ENCODE measurements at regions not wholly inside any gene's neighbourhood (a gene's known extent, or its start where the extent isn't known, plus 50 kb on each side); places are given as distances from the start of the nearest gene placed in this dataset.
A peak's percentile ranks its signal among the peaks of the same experiment; 100 is the strongest.

DNA sequence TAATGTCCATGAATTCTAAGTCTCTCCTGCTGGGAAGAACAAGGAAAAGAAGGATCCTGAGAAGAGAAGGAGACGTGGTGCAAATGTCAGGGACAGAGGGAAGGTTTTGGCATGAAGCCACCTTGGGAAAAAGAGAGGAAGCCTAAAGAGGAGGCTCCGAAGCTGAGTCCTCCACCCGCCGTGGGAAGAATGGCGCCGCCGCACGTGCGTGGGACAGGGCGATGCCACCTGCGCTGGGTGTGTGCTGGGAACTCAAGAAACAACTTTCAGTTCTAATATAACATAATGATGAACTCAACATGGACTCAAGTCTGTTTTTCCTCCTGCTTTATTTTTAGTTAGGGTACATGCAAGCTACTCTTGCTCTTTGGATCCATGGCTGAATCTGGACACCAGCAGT lies 362.3 kb upstream of the RUNX1 start:
- ATAC-seq (no peak), DNase-seq (no peak)
- no peaks in the 10 kb centered on the region for H3K27me3 ChIP-seq
- H3K9me3 ChIP-seq: no peaks in the 10 kb centered on the region
- H3K4me3 ChIP-seq: no peak overlapping the region
- TF ChIP-seq, protein P1, sequence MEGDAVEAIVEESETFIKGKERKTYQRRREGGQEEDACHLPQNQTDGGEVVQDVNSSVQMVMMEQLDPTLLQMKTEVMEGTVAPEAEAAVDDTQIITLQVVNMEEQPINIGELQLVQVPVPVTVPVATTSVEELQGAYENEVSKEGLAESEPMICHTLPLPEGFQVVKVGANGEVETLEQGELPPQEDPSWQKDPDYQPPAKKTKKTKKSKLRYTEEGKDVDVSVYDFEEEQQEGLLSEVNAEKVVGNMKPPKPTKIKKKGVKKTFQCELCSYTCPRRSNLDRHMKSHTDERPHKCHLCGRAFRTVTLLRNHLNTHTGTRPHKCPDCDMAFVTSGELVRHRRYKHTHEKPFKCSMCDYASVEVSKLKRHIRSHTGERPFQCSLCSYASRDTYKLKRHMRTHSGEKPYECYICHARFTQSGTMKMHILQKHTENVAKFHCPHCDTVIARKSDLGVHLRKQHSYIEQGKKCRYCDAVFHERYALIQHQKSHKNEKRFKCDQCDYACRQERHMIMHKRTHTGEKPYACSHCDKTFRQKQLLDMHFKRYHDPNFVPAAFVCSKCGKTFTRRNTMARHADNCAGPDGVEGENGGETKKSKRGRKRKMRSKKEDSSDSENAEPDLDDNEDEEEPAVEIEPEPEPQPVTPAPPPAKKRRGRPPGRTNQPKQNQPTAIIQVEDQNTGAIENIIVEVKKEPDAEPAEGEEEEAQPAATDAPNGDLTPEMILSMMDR (IDR thresholded peaks at IDR 0.05): no peak
- H3K27ac ChIP-seq: no peak overlapping the region
- intact Hi-C loops (cut with DNase I): no loop called here
- no peaks in the 10 kb centered on the region for H3K36me3 ChIP-seq
- no peaks in the 10 kb centered on the region for H3K4me1 ChIP-seq

DNA sequence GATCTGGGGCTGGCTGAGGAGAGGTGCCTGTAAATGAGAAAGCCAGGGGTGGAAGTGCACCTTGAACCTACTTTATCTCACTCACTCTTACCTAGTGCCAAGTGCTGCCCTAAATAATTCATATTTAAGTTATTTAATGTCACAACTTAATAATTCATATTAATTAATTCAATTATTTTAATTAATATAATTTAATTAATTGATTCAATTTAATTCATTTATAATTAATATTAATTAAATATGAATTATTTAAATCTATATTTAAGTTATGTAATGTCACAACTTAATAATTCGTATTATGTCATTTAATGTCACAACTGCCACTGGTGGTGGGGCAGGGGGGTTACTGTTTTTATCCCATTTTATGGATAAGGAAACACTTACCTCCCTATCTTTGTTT lies 361.6 kb upstream of the RUNX1 start:
- intact Hi-C loops (cut with DNase I): no loop called here
- TF ChIP-seq, protein P1 (IDR thresholded peaks at IDR 0.05): no peak

DNA sequence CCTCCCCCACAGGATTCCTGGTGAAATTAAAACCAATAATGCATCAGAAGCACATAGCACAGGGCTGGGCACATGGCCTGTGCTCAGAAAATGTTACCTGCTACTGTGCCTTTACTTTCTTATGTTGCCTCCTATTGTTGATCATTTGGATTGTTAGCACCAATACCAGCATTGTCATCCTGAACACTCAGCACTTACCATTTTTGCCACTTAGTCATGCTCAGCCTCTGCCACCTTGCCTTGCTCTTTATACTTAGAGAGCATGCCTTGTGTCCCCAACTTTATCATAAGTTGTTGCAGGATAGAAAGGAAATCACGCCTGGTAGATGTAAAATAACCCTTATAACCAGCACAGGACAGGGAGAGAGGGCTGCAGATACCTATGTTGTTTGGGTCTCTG lies 361.0 kb upstream of the RUNX1 start:
- H3K27me3 ChIP-seq: no peaks in the 10 kb centered on the region
- no peaks in the 10 kb centered on the region for H3K4me1 ChIP-seq
- ATAC-seq: no peak
- H3K4me3 ChIP-seq: no peak overlapping the region
- TF ChIP-seq, protein P1 (IDR thresholded peaks at IDR 0.05): no peak
- no peak for DNase-seq
- H3K27ac ChIP-seq: no peak overlapping the region
- intact Hi-C loops (cut with DNase I): no loop called here
- H3K9me3 ChIP-seq: no peaks in the 10 kb centered on the region
- H3K36me3 ChIP-seq: no peaks in the 10 kb centered on the region

More for the DNA sequence above, 361.6 kb upstream of the RUNX1 start:
- Histone ChIP-seq H3K9me3 (no peaks in the 10 kb centered on the region), H3K36me3 (no peaks in the 10 kb centered on the region), H3K4me1 (no peaks in the 10 kb centered on the region), H3K27ac (no peak overlapping the region), H3K27me3 (no peaks in the 10 kb centered on the region), H3K4me3 (no peak overlapping the region)
- DNase-seq (no peak), ATAC-seq (no peak)

DNA sequence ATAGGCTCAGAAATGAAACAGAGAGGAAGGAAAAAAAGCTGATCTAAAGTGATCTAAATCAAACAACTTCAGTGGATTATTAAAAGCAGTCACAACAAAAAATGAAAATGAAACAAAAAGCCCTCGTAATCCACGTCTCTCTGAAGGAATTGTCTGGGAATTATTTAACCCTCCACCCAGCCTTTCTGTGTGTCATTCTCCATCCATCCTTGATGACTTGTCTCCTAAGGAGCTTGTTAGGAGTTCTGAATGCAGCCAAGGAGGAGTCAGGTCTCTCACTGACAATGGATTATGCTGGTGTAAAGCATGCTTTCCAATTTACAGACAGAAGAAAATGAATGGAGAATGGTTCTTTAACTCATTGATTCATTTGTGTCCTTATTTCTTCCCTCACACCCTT lies 359.3 kb upstream of the RUNX1 start:
- no peak for DNase-seq
- peak overlapping the region; percentile 6 for H3K27ac ChIP-seq
- H3K27me3 ChIP-seq: no peaks in the 10 kb centered on the region
- H3K4me1 ChIP-seq: no peaks in the 10 kb centered on the region
- H3K9me3 ChIP-seq: no peaks in the 10 kb centered on the region
- TF ChIP-seq, protein P1 (IDR thresholded peaks at IDR 0.05): no peak
- ATAC-seq: no peak
- H3K36me3 ChIP-seq: no peaks in the 10 kb centered on the region
- no peak overlapping the region for H3K4me3 ChIP-seq
- intact Hi-C loops (cut with DNase I): no loop called here

DNA sequence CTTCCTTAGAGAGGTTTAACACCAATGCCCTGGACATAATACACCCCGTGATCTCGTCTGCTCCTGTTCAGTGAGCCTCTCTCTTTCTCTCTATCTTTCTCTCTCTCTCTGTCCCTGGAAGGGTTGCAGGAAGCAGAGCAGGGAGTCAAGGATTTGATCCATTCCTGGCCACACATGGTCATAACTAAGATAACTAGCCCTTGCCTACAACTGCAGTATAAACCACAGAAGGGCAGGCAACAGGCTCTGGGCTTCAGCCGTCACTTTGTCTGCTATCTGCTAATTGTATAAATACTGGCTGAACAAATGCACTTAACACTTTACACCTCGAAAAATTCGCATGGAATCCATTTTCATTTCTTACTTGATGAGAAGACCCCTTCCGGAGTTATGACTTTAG lies 357.5 kb upstream of the RUNX1 start:
- TF ChIP-seq, protein P1 (IDR thresholded peaks at IDR 0.05): no peak
- no peak for DNase-seq
- ATAC-seq: no peak
- Histone ChIP-seq H3K27ac (no peak overlapping the region), H3K4me1 (no peaks in the 10 kb centered on the region), H3K27me3 (no peaks in the 10 kb centered on the region), H3K36me3 (no peaks in the 10 kb centered on the region), H3K9me3 (no peaks in the 10 kb centered on the region), H3K4me3 (no peak overlapping the region)
- intact Hi-C loops (cut with DNase I): no loop called here

DNA sequence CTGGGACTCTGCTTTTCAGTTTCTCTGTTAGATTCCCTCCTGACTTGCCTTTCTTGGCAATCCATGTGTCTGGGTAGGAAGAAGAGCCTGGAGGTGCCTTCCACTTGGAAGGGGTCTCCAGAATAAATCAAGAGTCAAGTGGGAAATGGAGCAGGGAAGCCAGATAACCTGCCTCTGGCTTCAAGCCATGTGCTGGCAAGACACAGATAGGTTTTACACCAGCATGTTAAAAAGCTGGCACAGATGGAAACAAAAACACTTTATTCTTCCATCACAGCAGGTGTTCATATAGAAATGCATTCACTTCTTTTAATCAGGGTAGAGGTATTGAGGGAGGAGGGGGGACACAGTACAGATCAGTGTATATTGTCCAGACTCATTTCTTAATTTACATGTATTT lies 356.9 kb upstream of the RUNX1 start:
- intact Hi-C loops (cut with DNase I): no loop called here
- ATAC-seq: no peak

More for the DNA sequence above, 356.9 kb upstream of the RUNX1 start:
- no peak overlapping the region for H3K27ac ChIP-seq
- no peaks in the 10 kb centered on the region for H3K9me3 ChIP-seq
- no peak overlapping the region for H3K4me3 ChIP-seq
- TF ChIP-seq, protein P1 (IDR thresholded peaks at IDR 0.05): no peak
- no peaks in the 10 kb centered on the region for H3K27me3 ChIP-seq
- no peaks in the 10 kb centered on the region for H3K4me1 ChIP-seq
- no peaks in the 10 kb centered on the region for H3K36me3 ChIP-seq
- no peak for DNase-seq

Data from upper lobe of right lung (tissue), 1 donor.